ENCODE measurements at regions not wholly inside any gene's neighbourhood (a gene's known extent, or its start where the extent isn't known, plus 50 kb on each side); places are given as distances from the start of the nearest gene placed in this dataset.

GRCh38 chr11:60647087-60647486, 52.3 kb upstream of the MS4A8 start:
- H3K27me3 ChIP-seq (ENCODE audit: insufficient read depth, poor library complexity, severe bottlenecking), result no peaks in the 10 kb centered on the region
- DNase-seq (ENCODE audit: low read depth in 1 of 2, low spot score in 1 of 2), result no peak
- no peak overlapping the region for H3K4me3 ChIP-seq (replicated peaks; ENCODE audit: insufficient read depth, low read length)
- no peak overlapping the region for H3K27ac ChIP-seq (replicated peaks)
- TF ChIP-seq, protein P1, sequence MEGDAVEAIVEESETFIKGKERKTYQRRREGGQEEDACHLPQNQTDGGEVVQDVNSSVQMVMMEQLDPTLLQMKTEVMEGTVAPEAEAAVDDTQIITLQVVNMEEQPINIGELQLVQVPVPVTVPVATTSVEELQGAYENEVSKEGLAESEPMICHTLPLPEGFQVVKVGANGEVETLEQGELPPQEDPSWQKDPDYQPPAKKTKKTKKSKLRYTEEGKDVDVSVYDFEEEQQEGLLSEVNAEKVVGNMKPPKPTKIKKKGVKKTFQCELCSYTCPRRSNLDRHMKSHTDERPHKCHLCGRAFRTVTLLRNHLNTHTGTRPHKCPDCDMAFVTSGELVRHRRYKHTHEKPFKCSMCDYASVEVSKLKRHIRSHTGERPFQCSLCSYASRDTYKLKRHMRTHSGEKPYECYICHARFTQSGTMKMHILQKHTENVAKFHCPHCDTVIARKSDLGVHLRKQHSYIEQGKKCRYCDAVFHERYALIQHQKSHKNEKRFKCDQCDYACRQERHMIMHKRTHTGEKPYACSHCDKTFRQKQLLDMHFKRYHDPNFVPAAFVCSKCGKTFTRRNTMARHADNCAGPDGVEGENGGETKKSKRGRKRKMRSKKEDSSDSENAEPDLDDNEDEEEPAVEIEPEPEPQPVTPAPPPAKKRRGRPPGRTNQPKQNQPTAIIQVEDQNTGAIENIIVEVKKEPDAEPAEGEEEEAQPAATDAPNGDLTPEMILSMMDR (IDR thresholded peaks at IDR 0.05; ENCODE audit: insufficient read depth, low read length), result no peak
- TF ChIP-seq SPI1 (IDR thresholded peaks at IDR 0.05; ENCODE audit: borderline replicate concordance, low read depth) (no peak), GABPA (IDR thresholded peaks at IDR 0.05; ENCODE audit: low read depth) (no peak), POLR2AphosphoS5 (IDR thresholded peaks at IDR 0.05; ENCODE audit: low read depth) (no peak)
- TF ChIP-seq, protein P2, sequence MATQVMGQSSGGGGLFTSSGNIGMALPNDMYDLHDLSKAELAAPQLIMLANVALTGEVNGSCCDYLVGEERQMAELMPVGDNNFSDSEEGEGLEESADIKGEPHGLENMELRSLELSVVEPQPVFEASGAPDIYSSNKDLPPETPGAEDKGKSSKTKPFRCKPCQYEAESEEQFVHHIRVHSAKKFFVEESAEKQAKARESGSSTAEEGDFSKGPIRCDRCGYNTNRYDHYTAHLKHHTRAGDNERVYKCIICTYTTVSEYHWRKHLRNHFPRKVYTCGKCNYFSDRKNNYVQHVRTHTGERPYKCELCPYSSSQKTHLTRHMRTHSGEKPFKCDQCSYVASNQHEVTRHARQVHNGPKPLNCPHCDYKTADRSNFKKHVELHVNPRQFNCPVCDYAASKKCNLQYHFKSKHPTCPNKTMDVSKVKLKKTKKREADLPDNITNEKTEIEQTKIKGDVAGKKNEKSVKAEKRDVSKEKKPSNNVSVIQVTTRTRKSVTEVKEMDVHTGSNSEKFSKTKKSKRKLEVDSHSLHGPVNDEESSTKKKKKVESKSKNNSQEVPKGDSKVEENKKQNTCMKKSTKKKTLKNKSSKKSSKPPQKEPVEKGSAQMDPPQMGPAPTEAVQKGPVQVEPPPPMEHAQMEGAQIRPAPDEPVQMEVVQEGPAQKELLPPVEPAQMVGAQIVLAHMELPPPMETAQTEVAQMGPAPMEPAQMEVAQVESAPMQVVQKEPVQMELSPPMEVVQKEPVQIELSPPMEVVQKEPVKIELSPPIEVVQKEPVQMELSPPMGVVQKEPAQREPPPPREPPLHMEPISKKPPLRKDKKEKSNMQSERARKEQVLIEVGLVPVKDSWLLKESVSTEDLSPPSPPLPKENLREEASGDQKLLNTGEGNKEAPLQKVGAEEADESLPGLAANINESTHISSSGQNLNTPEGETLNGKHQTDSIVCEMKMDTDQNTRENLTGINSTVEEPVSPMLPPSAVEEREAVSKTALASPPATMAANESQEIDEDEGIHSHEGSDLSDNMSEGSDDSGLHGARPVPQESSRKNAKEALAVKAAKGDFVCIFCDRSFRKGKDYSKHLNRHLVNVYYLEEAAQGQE (IDR thresholded peaks at IDR 0.05; ENCODE audit: insufficient replicate concordance, low read depth), result no peak
